DOHH2 (cell line): ENCODE measurements at regions not wholly inside any gene's neighbourhood (a gene's known extent, or its start where the extent isn't known, plus 50 kb on each side); places are given as distances from the start of the nearest gene placed in this dataset.

Experiments used
- H3F3A ChIP-seq: fragments of 200-600 bp; sonication (generic), shearing (Covaris generic); 2 replicates; pipeline ENCODE4 v1.6.0; 2016; ENCODE audit warnings: antibody characterized with exemption, mild to moderate bottlenecking; ENCODE audit not compliant: control insufficient read depth, insufficient read depth
- H3K27ac ChIP-seq: fragments of 200-600 bp; sonication (generic); 2 replicates; pipeline ENCODE4 v1.5.1; 2014; ENCODE audit warnings: low read depth, mild to moderate bottlenecking, low read length, moderate library complexity
- H3K27me3 ChIP-seq: fragments of 200-600 bp; sonication (generic); 2 replicates; pipeline ENCODE4 v1.6.1; 2014; ENCODE audit warnings: mild to moderate bottlenecking, low read length, mixed read lengths; ENCODE audit not compliant: control insufficient read depth
- H3K36me3 ChIP-seq: fragments of 200-600 bp; sonication (generic); 2 replicates; pipeline ENCODE4 v1.6.1; 2014; ENCODE audit warnings: mild to moderate bottlenecking, low read length, moderate library complexity, mixed read lengths; ENCODE audit not compliant: control insufficient read depth
- H3K4me1 ChIP-seq: fragments of 200-600 bp; sonication (generic); 2 replicates; pipeline ENCODE4 v1.6.1; 2014; ENCODE audit warnings: mild to moderate bottlenecking, low read length, mixed read lengths; ENCODE audit not compliant: control insufficient read depth
- H3K4me2 ChIP-seq: fragments of 200-600 bp; sonication (generic); 2 replicates; pipeline ENCODE4 v1.6.0; 2014; ENCODE audit warnings: mild to moderate bottlenecking, low read length, moderate library complexity
- H3K4me3 ChIP-seq: fragments of 200-600 bp; sonication (generic); 2 replicates; pipeline ENCODE4 v1.5.1; 2014; ENCODE audit warnings: mild to moderate bottlenecking, low read length, mixed read lengths
- H3K79me2 ChIP-seq: fragments of 200-600 bp; sonication (generic); 2 replicates; pipeline ENCODE4 v1.6.1; 2014; ENCODE audit warnings: mild to moderate bottlenecking, low read length, mixed read lengths; ENCODE audit not compliant: control insufficient read depth
- H3K9me2 ChIP-seq: fragments of 200-600 bp; sonication (generic); replicated peaks from 2 replicates; pipeline ENCODE4 v1.6.1; 2014; ENCODE audit warnings: mild to moderate bottlenecking, low read length, mixed read lengths; ENCODE audit not compliant: control insufficient read depth
- H3K9me3 ChIP-seq: fragments of 200-600 bp; sonication (generic); 2 replicates; pipeline ENCODE4 v1.6.1; 2014; ENCODE audit warnings: antibody characterized with exemption, low read length, mixed read lengths; ENCODE audit not compliant: control insufficient read depth, insufficient read depth
- H4K20me1 ChIP-seq: fragments of 200-600 bp; sonication (generic); 2 replicates; pipeline ENCODE4 v1.6.0; 2014; ENCODE audit warnings: low read depth, mild to moderate bottlenecking, antibody characterized with exemption, low read length, moderate library complexity; ENCODE audit not compliant: control insufficient read depth, insufficient read depth
- CTCF ChIP-seq: fragments of 200-600 bp; sonication (generic); IDR thresholded peaks from one replicate; pipeline ENCODE4 v1.5.1; 2014; ENCODE audit warnings: antibody characterized with exemption, mild to moderate bottlenecking, low read depth, low read length; ENCODE audit not compliant: poor library complexity, severe bottlenecking
- EZH2phosphoT487 ChIP-seq: fragments of 200-600 bp; sonication (generic); IDR thresholded peaks from 2 replicates; pipeline ENCODE4 v1.6.1; 2017; ENCODE audit warnings: borderline replicate concordance, mild to moderate bottlenecking, antibody characterized with exemption, low read length, moderate library complexity, mixed read lengths

- Histone ChIP-seq H3K27ac (no peak overlapping the region), H3K9me3 (no peaks in the 10 kb centered on the region), H3K4me3 (no peak overlapping the region), H3K4me1 (no peaks in the 10 kb centered on the region), H3F3A (no peaks in the 10 kb centered on the region), H3K9me2 (no peaks in the 10 kb centered on the region), H3K4me2 (no peak overlapping the region), H4K20me1 (no peaks in the 10 kb centered on the region), H3K36me3 (no peaks in the 10 kb centered on the region), H3K27me3 (no peaks in the 10 kb centered on the region), H3K79me2 (no peaks in the 10 kb centered on the region)
- TF ChIP-seq EZH2phosphoT487 = no peak
- no peak for TF ChIP-seq CTCF
Observed at GRCh38 chr11:92688416-92688815, 281.0 kb upstream of the MTNR1B start.

GRCh38 chr11:92692826-92693546, 276.5 kb upstream of the MTNR1B start:
- Histone ChIP-seq H3K4me3 (no peak overlapping the region), H3K4me2 (no peak overlapping the region), H3K27ac (no peak overlapping the region), H3K36me3 (no peaks in the 10 kb centered on the region), H3K4me1 (no peaks in the 10 kb centered on the region), H3K27me3 (no peaks in the 10 kb centered on the region), H3F3A (no peaks in the 10 kb centered on the region), H4K20me1 (no peaks in the 10 kb centered on the region), H3K9me3 (no peaks in the 10 kb centered on the region), H3K9me2 (no peaks in the 10 kb centered on the region), H3K79me2 (no peaks in the 10 kb centered on the region)
- no peak for TF ChIP-seq EZH2phosphoT487
- no peak for TF ChIP-seq CTCF

GRCh38 chr11:92696076-92696475, 273.4 kb upstream of the MTNR1B start:
- Histone ChIP-seq H3K27ac (no peak overlapping the region), H3K4me1 (no peaks in the 10 kb centered on the region), H3K79me2 (no peaks in the 10 kb centered on the region), H4K20me1 (no peaks in the 10 kb centered on the region), H3K4me2 (no peak overlapping the region), H3K4me3 (no peak overlapping the region), H3K36me3 (no peaks in the 10 kb centered on the region), H3K9me3 (no peaks in the 10 kb centered on the region), H3F3A (no peaks in the 10 kb centered on the region), H3K9me2 (no peaks in the 10 kb centered on the region), H3K27me3 (no peaks in the 10 kb centered on the region)
- TF ChIP-seq CTCF (no peak), EZH2phosphoT487 (no peak)
